Immature natural killer cell (primary cell): ENCODE measurements at regions not wholly inside any gene's neighbourhood (a gene's known extent, or its start where the extent isn't known, plus 50 kb on each side); places are given as distances from the start of the nearest gene placed in this dataset.

Experiments used
- DNase-seq, 3 donors: peaks; one replicate each; pipeline ENCODE4 v3.0.0; 2022; ENCODE audit warnings: mixed read lengths in 1 of 3
- H3K27ac Mint-ChIP-seq, 6 donors: one replicate each; pipeline ENCODE4 v1.8.0; 2020; ENCODE audit warnings: mixed read lengths in 6 of 6, mild to moderate bottlenecking in 5 of 6, inconsistent platforms in 4 of 6, moderate library complexity in 3 of 6
- H3K27me3 Mint-ChIP-seq, 3 donors: one replicate each; pipeline ENCODE4 v1.8.0; 2020 to 2021; ENCODE audit warnings: low read depth in 3 of 3, mild to moderate bottlenecking in 3 of 3, mixed read lengths in 3 of 3, moderate library complexity in 3 of 3, inconsistent platforms in 1 of 3
- H3K36me3 Mint-ChIP-seq, 3 donors: one replicate each; pipeline ENCODE4 v1.8.0; 2020; ENCODE audit warnings: mixed read lengths in 3 of 3, inconsistent platforms in 2 of 3, mild to moderate bottlenecking in 2 of 3
- H3K4me1 Mint-ChIP-seq, 2 donors: one replicate each; pipeline ENCODE4 v1.8.0; 2020; ENCODE audit warnings: inconsistent platforms in 2 of 2, mild to moderate bottlenecking in 2 of 2, mixed read lengths in 2 of 2, moderate library complexity in 1 of 2
- H3K4me3 Mint-ChIP-seq, 5 donors: one replicate each; pipeline ENCODE4 v1.8.0; 2020; ENCODE audit warnings: mild to moderate bottlenecking in 5 of 5, mixed read lengths in 5 of 5, inconsistent platforms in 3 of 5, moderate library complexity in 3 of 5
- H3K9me3 Mint-ChIP-seq, 6 donors: one replicate each; pipeline ENCODE4 v1.8.0; 2020; ENCODE audit warnings: mild to moderate bottlenecking in 6 of 6, mixed read lengths in 6 of 6, inconsistent platforms in 4 of 6, moderate library complexity in 3 of 6

DNA sequence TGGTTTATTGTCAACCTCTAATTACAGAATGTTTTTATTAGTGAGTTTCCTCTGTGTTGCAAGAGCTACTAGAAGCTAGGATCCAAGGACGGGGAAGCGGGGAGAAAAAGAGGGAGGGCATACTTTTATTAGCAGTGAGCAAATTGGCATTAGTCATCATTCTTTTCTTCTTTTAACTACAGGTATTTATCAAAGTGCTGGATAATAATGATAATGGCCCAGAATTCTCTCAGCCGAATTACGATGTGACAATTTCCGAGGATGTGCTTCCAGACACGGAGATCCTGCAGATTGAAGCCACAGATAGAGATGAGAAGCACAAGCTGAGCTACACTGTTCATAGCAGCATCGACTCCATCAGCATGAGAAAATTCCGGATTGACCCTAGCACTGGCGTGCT, 179.7 kb upstream of the MTNR1B start:
- Mint-ChIP-seq H3K4me3 (no peak overlapping the region), H3K27ac (no peak overlapping the region)

GRCh38 chr11:92790366-92790765, 179.1 kb upstream of the MTNR1B start:
- DNase-seq = no peak
- H3K36me3 Mint-ChIP-seq = peaks cover 0 to 3% (median 0%) of the 10 kb centered on the region in 3 donors
- H3K4me1 Mint-ChIP-seq = no peaks in the 10 kb centered on the region
- peaks cover 0 to 7% (median 2%) of the 10 kb centered on the region in 6 donors for H3K9me3 Mint-ChIP-seq
- H3K4me3 Mint-ChIP-seq = no peak overlapping the region
- peaks cover 0 to 2% (median 0%) of the 10 kb centered on the region in 3 donors for H3K27me3 Mint-ChIP-seq
- no peak overlapping the region for H3K27ac Mint-ChIP-seq

More for the DNA sequence above, 179.7 kb upstream of the MTNR1B start:
- DNase-seq = no peak
- peaks cover 0 to 7% (median 0%) of the 10 kb centered on the region in 6 donors for H3K9me3 Mint-ChIP-seq
- H3K36me3 Mint-ChIP-seq = peaks cover 0 to 3% (median 0%) of the 10 kb centered on the region in 3 donors
- no peaks in the 10 kb centered on the region for H3K4me1 Mint-ChIP-seq
- H3K27me3 Mint-ChIP-seq = peaks cover 0 to 3% (median 2%) of the 10 kb centered on the region in 3 donors

GRCh38 chr11:92790926-92791616, 178.4 kb upstream of the MTNR1B start:
- Mint-ChIP-seq H3K4me3 (no peak overlapping the region), H3K27ac (no peak overlapping the region), H3K4me1 (no peaks in the 10 kb centered on the region), H3K27me3 (peaks cover 0 to 2% (median 0%) of the 10 kb centered on the region in 3 donors), H3K36me3 (peaks cover 0 to 3% (median 0%) of the 10 kb centered on the region in 3 donors), H3K9me3 (peaks cover 0 to 7% (median 2%) of the 10 kb centered on the region in 6 donors)
- DNase-seq = no peak

DNA sequence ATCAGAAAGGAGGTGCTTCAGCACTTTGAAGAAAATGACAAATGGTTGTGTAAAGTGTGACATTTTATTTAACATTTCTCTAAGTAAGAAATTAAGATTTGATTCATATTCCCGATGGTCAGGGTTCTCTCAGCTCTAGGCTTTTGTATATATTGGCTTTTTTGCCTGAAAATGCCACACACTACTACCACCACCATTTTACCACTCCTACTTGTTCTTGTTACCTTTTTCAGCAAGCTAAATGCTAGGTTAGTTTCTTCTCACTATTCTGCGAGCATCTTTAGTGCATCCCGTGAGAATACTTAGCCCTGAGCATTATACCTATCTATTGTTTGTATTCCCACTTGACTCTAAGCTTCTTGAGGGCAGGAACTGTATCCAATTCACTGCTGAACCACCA, 177.6 kb upstream of the MTNR1B start:
- peaks cover 0 to 3% (median 0%) of the 10 kb centered on the region in 3 donors for H3K36me3 Mint-ChIP-seq
- H3K4me3 Mint-ChIP-seq = no peak overlapping the region
- H3K9me3 Mint-ChIP-seq = peaks cover 0 to 11% (median 2%) of the 10 kb centered on the region in 6 donors

GRCh38 chr11:92793189-92793588, 176.3 kb upstream of the MTNR1B start:
- no peak overlapping the region for H3K4me3 Mint-ChIP-seq

More for the DNA sequence above, 177.6 kb upstream of the MTNR1B start:
- Mint-ChIP-seq H3K27me3 (peaks cover 0 to 1% (median 0%) of the 10 kb centered on the region in 3 donors), H3K27ac (no peak overlapping the region), H3K4me1 (no peaks in the 10 kb centered on the region)
- no peak for DNase-seq

GRCh38 chr11:92794783-92795182, 174.7 kb upstream of the MTNR1B start:
- H3K27ac Mint-ChIP-seq = no peak overlapping the region

More at GRCh38 chr11:92793189-92793588, 176.3 kb upstream of the MTNR1B start:
- no peak for DNase-seq
- Mint-ChIP-seq H3K4me1 (no peaks in the 10 kb centered on the region), H3K36me3 (peaks cover 0 to 3% (median 0%) of the 10 kb centered on the region in 3 donors), H3K27me3 (peaks cover 0 to 2% (median 0%) of the 10 kb centered on the region in 3 donors), H3K9me3 (peaks cover 0 to 12% (median 4%) of the 10 kb centered on the region in 6 donors), H3K27ac (no peak overlapping the region)

GRCh38 chr11:92796744-92797143, 172.7 kb upstream of the MTNR1B start:
- no peak for DNase-seq
- Mint-ChIP-seq H3K4me1 (no peaks in the 10 kb centered on the region), H3K27ac (no peak overlapping the region), H3K9me3 (peaks cover 0 to 27% (median 5%) of the 10 kb centered on the region in 6 donors), H3K36me3 (peaks cover 0 to 3% (median 0%) of the 10 kb centered on the region in 3 donors), H3K27me3 (peaks cover 0 to 2% (median 0%) of the 10 kb centered on the region in 3 donors), H3K4me3 (no peak overlapping the region)

More at GRCh38 chr11:92794783-92795182, 174.7 kb upstream of the MTNR1B start:
- Mint-ChIP-seq H3K4me3 (no peak overlapping the region), H3K4me1 (no peaks in the 10 kb centered on the region), H3K9me3 (peaks cover 0 to 16% (median 2%) of the 10 kb centered on the region in 6 donors), H3K27me3 (peaks cover 0 to 2% (median 0%) of the 10 kb centered on the region in 3 donors), H3K36me3 (peaks cover 0 to 3% (median 0%) of the 10 kb centered on the region in 3 donors)
- no peak for DNase-seq

GRCh38 chr11:92797874-92798273, 171.6 kb upstream of the MTNR1B start:
- H3K27ac Mint-ChIP-seq = no peak overlapping the region
- no peaks in the 10 kb centered on the region for H3K4me1 Mint-ChIP-seq

DNA sequence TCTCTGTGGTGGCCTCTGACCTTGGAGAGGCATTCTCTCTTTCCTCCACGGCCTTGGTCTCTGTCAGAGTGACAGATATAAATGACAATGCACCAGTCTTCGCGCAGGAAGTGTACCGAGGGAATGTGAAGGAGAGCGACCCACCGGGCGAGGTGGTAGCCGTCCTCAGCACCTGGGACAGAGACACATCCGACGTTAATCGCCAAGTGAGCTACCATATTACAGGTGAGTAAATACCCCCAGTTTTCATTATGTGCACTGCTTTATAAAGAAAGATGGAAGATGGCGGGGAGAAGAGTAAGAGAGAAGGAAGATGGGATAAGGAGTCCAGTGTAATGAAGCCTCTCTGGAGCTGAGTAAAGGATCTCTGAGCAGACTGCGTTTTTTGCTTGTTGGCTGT, 167.8 kb upstream of the MTNR1B start:
- Mint-ChIP-seq H3K4me3 (no peak overlapping the region), H3K4me1 (no peaks in the 10 kb centered on the region), H3K27ac (no peak overlapping the region), H3K9me3 (peaks cover 0 to 18% (median 9%) of the 10 kb centered on the region in 6 donors), H3K36me3 (no peaks in the 10 kb centered on the region), H3K27me3 (peaks cover 0 to 2% (median 0%) of the 10 kb centered on the region in 3 donors)
- DNase-seq = no peak

More at GRCh38 chr11:92797874-92798273, 171.6 kb upstream of the MTNR1B start:
- H3K4me3 Mint-ChIP-seq = no peak overlapping the region
- peaks cover 0 to 27% (median 6%) of the 10 kb centered on the region in 6 donors for H3K9me3 Mint-ChIP-seq
- H3K36me3 Mint-ChIP-seq = peaks cover 0 to 3% (median 0%) of the 10 kb centered on the region in 3 donors
- H3K27me3 Mint-ChIP-seq = peaks cover 0 to 2% (median 0%) of the 10 kb centered on the region in 3 donors
- no peak for DNase-seq

DNA sequence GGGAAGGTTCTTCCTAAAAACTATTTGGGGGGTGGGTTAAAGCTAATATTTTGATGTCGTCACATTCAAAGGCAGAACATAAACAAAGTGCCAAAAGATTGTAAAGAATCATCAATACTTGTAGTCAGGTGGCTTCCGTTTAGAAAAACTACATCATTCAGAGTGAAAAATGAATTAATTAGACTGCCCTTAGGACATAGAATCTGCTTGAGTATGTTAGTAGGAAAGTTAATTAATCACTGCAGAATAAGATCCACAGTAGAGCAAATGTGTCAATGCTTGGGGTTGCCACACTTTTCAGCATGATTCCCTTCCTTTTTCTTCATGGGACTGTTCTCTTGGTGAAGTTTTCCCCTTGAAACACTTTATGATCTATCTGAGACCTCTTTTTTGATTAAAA, 166.8 kb upstream of the MTNR1B start:
- no peak for DNase-seq
- peaks cover 0 to 17% (median 9%) of the 10 kb centered on the region in 6 donors for H3K9me3 Mint-ChIP-seq

DNA sequence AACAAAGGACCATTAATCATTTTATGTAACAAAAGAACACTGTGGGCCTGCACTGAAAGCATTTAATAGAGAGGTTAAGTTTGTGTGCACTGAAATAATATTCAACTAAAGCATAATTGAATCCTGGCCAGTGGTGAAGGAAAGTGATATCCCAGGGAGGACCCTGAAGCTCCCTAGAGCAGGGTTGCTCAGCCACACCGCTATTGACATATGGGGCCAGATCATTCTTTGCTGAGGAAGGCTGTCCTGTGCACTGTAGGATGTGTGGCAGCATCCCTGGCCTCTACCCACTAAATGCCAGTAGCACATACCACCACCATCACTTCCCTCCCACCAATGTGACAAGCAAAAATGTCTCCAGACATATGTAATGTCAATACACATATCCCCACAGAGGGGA, 166.1 kb upstream of the MTNR1B start:
- no peak for DNase-seq
- no peak overlapping the region for H3K27ac Mint-ChIP-seq
- H3K27me3 Mint-ChIP-seq = no peaks in the 10 kb centered on the region
- H3K9me3 Mint-ChIP-seq = peaks cover 0 to 14% (median 7%) of the 10 kb centered on the region in 6 donors
- H3K36me3 Mint-ChIP-seq = no peaks in the 10 kb centered on the region
- no peaks in the 10 kb centered on the region for H3K4me1 Mint-ChIP-seq
- H3K4me3 Mint-ChIP-seq = no peak overlapping the region

More for the DNA sequence above, 166.8 kb upstream of the MTNR1B start:
- Mint-ChIP-seq H3K27me3 (no peaks in the 10 kb centered on the region), H3K36me3 (no peaks in the 10 kb centered on the region), H3K27ac (no peak overlapping the region), H3K4me1 (no peaks in the 10 kb centered on the region), H3K4me3 (no peak overlapping the region)

DNA sequence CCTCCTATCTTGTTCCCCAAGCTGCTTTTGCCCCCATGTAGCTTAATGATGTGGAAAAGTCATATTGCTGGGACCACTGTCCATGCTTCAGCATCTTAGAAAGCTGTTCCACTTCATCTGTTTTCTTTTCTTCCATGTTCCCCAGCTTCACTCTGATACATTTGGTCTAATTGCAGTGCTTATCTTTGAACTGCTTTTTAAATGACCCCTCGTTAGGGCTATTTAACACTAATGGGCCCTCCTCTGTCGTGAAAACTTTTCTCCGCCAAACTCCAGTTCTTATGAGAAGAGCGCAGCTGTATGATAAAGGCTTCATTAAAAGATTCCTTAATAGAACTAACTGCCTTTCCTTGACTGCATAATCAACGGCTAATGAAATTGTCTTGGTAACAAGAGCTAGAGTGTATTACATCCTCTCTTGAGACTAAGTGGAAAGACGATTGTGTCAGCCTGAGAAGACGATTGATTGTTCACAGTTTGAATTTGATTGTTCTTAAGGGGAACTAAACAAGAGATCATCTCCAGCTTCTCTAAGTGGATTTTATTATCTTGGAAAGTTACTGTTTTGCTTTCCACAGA, 165.0 kb upstream of the MTNR1B start:
- no peaks in the 10 kb centered on the region for H3K27me3 Mint-ChIP-seq
- H3K4me1 Mint-ChIP-seq = no peaks in the 10 kb centered on the region
- no peak for DNase-seq
- H3K4me3 Mint-ChIP-seq = no peak overlapping the region
- H3K9me3 Mint-ChIP-seq = peaks cover 0 to 14% (median 7%) of the 10 kb centered on the region in 6 donors
- no peaks in the 10 kb centered on the region for H3K36me3 Mint-ChIP-seq
- H3K27ac Mint-ChIP-seq = no peak overlapping the region

DNA sequence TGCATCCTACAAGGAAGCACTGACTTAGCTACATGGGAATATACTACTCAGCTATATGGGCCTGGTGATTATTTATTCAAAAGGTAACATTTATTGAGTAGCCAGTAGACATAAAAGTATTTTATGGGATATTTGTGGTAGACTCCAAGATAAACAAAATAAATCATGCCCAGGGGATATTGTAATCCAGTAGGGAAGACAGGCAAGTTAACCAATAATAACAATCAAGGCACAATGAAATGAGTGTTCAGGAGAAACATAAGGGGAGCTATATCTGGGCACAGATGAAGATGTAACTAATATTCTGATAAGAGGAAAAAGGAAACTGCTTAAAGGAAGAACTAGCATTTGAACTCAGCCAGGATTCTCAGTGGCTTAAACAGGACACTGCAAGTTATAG, 161.4 kb upstream of the MTNR1B start:
- Mint-ChIP-seq H3K27ac (no peak overlapping the region), H3K9me3 (peaks cover 0 to 7% (median 1%) of the 10 kb centered on the region in 6 donors), H3K4me3 (no peak overlapping the region), H3K4me1 (no peaks in the 10 kb centered on the region), H3K27me3 (no peaks in the 10 kb centered on the region), H3K36me3 (no peaks in the 10 kb centered on the region)
- DNase-seq = no peak

- no peak for DNase-seq
- no peak overlapping the region for H3K4me3 Mint-ChIP-seq
- peaks cover 0 to 2% (median 0%) of the 10 kb centered on the region in 3 donors for H3K27me3 Mint-ChIP-seq
- peaks cover 0 to 8% (median under 1%) of the 10 kb centered on the region in 6 donors for H3K9me3 Mint-ChIP-seq
- no peak overlapping the region for H3K27ac Mint-ChIP-seq
- H3K4me1 Mint-ChIP-seq = no peaks in the 10 kb centered on the region
- H3K36me3 Mint-ChIP-seq = no peaks in the 10 kb centered on the region
Observed at GRCh38 chr11:92810423-92811064, 158.9 kb upstream of the MTNR1B start.
